Loucy (cell line): ENCODE measurements at regions not wholly inside any gene's neighbourhood (a gene's known extent, or its start where the extent isn't known, plus 50 kb on each side); places are given as distances from the start of the nearest gene placed in this dataset.

Source experiments
- H2AFZ ChIP-seq: fragments of 200-600 bp; sonication (generic); 2 replicates; pipeline ENCODE4 v1.6.0; 2016; ENCODE audit warnings: antibody characterized with exemption, mild to moderate bottlenecking, low read length, moderate library complexity
- H3F3A ChIP-seq: fragments of 200-600 bp; 2 replicates; pipeline ENCODE4 v1.6.0; 2016; ENCODE audit warnings: antibody characterized with exemption, low read depth, mild to moderate bottlenecking
- H3K27me3 ChIP-seq: fragments of 200-600 bp; sonication (generic); 2 replicates; pipeline ENCODE4 v1.6.1; 2014; ENCODE audit warnings: low read length, mild to moderate bottlenecking; ENCODE audit not compliant: insufficient read depth, poor library complexity, severe bottlenecking
- H3K36me3 ChIP-seq: fragments of 200-600 bp; sonication (generic); 2 replicates; pipeline ENCODE4 v1.6.1; 2016; ENCODE audit warnings: low read length; ENCODE audit not compliant: insufficient read depth
- H3K4me1 ChIP-seq: fragments of 200-600 bp; sonication (generic); 2 replicates; pipeline ENCODE4 v1.5.1; 2014; ENCODE audit warnings: low read length, mild to moderate bottlenecking; ENCODE audit not compliant: insufficient read depth, poor library complexity, severe bottlenecking
- H3K4me2 ChIP-seq: fragments of 200-600 bp; sonication (generic); 2 replicates; pipeline ENCODE4 v1.6.0; 2014; ENCODE audit warnings: antibody characterized with exemption, low read length, low read depth, mild to moderate bottlenecking; ENCODE audit not compliant: poor library complexity, severe bottlenecking
- H3K4me3 ChIP-seq: fragments of 200-600 bp; sonication (generic); 2 replicates; pipeline ENCODE4 v1.5.1; 2014; ENCODE audit warnings: low read length, mild to moderate bottlenecking, mixed read lengths; ENCODE audit not compliant: poor library complexity, severe bottlenecking
- H3K79me2 ChIP-seq: fragments of 200-600 bp; sonication (generic); 2 replicates; pipeline ENCODE4 v1.6.1; 2014; ENCODE audit warnings: low read length; ENCODE audit not compliant: insufficient read depth
- H3K9ac ChIP-seq: fragments of 200-600 bp; sonication (generic); 2 replicates; pipeline ENCODE4 v1.6.0; 2014; ENCODE audit warnings: mild to moderate bottlenecking, low read depth, low read length, moderate library complexity; ENCODE audit not compliant: poor library complexity, severe bottlenecking
- H3K9me2 ChIP-seq: fragments of 200-600 bp; sonication (generic); replicated peaks from 2 replicates; pipeline ENCODE4 v1.6.1; 2016; ENCODE audit warnings: low read depth, low read length, mixed read lengths
- H3K9me3 ChIP-seq: fragments of 200-600 bp; sonication (generic); 2 replicates; pipeline ENCODE4 v1.6.1; 2014; ENCODE audit warnings: mild to moderate bottlenecking, antibody characterized with exemption, low read length, low read depth; ENCODE audit not compliant: insufficient read depth
- H4K20me1 ChIP-seq: fragments of 200-600 bp; sonication (generic); 2 replicates; pipeline ENCODE4 v1.6.0; 2014; ENCODE audit warnings: antibody characterized with exemption, low read length, mild to moderate bottlenecking; ENCODE audit not compliant: insufficient read depth, poor library complexity, severe bottlenecking
- CTCF ChIP-seq: fragments of 200-600 bp; sonication (generic); conservative IDR thresholded peaks from 2 replicates; pipeline ENCODE4 v1.5.1; 2014; ENCODE audit warnings: mild to moderate bottlenecking, antibody characterized with exemption, low read length
- EZH2phosphoT487 ChIP-seq: fragments of 200-600 bp; IDR thresholded peaks from 2 replicates; pipeline ENCODE4 v1.6.1; 2018; ENCODE audit warnings: antibody characterized with exemption, mild to moderate bottlenecking, moderate library complexity, borderline replicate concordance

GRCh38 chr4:98775672-98776071 is 117.3 kb upstream of the TSPAN5 start:
- H3K4me1 ChIP-seq, result no peaks in the 10 kb centered on the region
- H2AFZ ChIP-seq, result no peak overlapping the region
- H3K9me2 ChIP-seq, result no peaks in the 10 kb centered on the region
- H3F3A ChIP-seq, result no peaks in the 10 kb centered on the region
- H3K27me3 ChIP-seq, result no peaks in the 10 kb centered on the region
- H3K9me3 ChIP-seq, result no peaks in the 10 kb centered on the region
- H3K4me3 ChIP-seq, result no peak overlapping the region
- no peaks in the 10 kb centered on the region for H3K79me2 ChIP-seq
- H3K9ac ChIP-seq, result no peak overlapping the region
- H3K4me2 ChIP-seq, result no peak overlapping the region
- TF ChIP-seq CTCF, result no peak
- TF ChIP-seq EZH2phosphoT487, result no peak
- no peaks in the 10 kb centered on the region for H3K36me3 ChIP-seq
- no peaks in the 10 kb centered on the region for H4K20me1 ChIP-seq

- H3K36me3 ChIP-seq, result no peaks in the 10 kb centered on the region
- H3K9ac ChIP-seq, result no peak overlapping the region
- no peak overlapping the region for H3K4me2 ChIP-seq
- no peaks in the 10 kb centered on the region for H3K4me1 ChIP-seq
- H3K79me2 ChIP-seq, result no peaks in the 10 kb centered on the region
- no peaks in the 10 kb centered on the region for H3K9me2 ChIP-seq
- H3K4me3 ChIP-seq, result no peak overlapping the region
- no peaks in the 10 kb centered on the region for H3F3A ChIP-seq
- H3K9me3 ChIP-seq, result peaks cover 4% of the 10 kb centered on the region; the same call in 1 of the 2 replicates
- TF ChIP-seq EZH2phosphoT487, result no peak
- TF ChIP-seq CTCF, result no peak
- H2AFZ ChIP-seq, result no peak overlapping the region
- H3K27me3 ChIP-seq, result no peaks in the 10 kb centered on the region
- H4K20me1 ChIP-seq, result no peaks in the 10 kb centered on the region
These were observed 115.2 kb upstream of the TSPAN5 start for GRCh38 chr4:98773638-98774037.

- Histone ChIP-seq H3K4me2 (no peak overlapping the region), H3K9me3 (peaks cover 4% of the 10 kb centered on the region; the same call in 1 of the 2 replicates), H4K20me1 (no peaks in the 10 kb centered on the region), H3K79me2 (no peaks in the 10 kb centered on the region), H3K4me1 (no peaks in the 10 kb centered on the region), H2AFZ (no peak overlapping the region), H3K9ac (no peak overlapping the region), H3F3A (no peaks in the 10 kb centered on the region), H3K4me3 (no peak overlapping the region), H3K9me2 (no peaks in the 10 kb centered on the region), H3K27me3 (no peaks in the 10 kb centered on the region), H3K36me3 (no peaks in the 10 kb centered on the region)
- TF ChIP-seq EZH2phosphoT487, result no peak
- TF ChIP-seq CTCF, result no peak
These were observed 113.7 kb upstream of the TSPAN5 start for GRCh38 chr4:98771959-98772632.
